ENCODE measurements at regions not wholly inside any gene's neighbourhood (a gene's known extent, or its start where the extent isn't known, plus 50 kb on each side); places are given as distances from the start of the nearest gene placed in this dataset.

DNA sequence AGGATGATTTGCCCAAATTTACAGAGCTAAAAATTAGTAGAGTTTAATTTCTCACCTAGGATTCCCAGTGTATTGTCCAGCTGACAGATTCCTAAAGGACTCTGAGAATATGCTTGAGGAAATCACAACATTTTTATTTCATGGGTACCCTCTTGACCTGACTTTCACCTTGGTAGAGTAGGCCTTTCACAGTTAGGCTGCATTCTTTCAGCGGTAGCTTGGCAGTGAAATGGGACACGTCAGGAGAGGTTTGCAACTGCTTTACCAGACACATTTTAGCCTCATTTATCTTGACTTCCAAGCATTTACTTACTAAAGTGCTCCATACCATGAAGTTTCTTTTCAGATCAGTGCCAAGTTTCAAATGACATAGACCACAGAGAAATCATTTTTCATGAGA is 937.9 kb upstream of the LRRTM1 start:
- no peaks in the 10 kb centered on the region for H3K9me2 ChIP-seq (replicated peaks; ENCODE audit: insufficient read depth)
- no peaks in the 10 kb centered on the region for H3K36me3 ChIP-seq (replicated peaks; ENCODE audit: insufficient read depth, low read depth)
- no peaks in the 10 kb centered on the region for H3K4me1 ChIP-seq (ENCODE audit: insufficient read depth)
- WGBS (ENCODE audit: low lambda C conversion rate, missing lambda C conversion rate): 55% methylated on average over 2 of the region's 2 CpGs
- H4K20me1 ChIP-seq (ENCODE audit: insufficient read depth, poor library complexity, severe bottlenecking): no peaks in the 10 kb centered on the region
- no peak overlapping the region for H3K27ac ChIP-seq
- H3K27me3 ChIP-seq: no peaks in the 10 kb centered on the region
- no peak overlapping the region for H3K4me2 ChIP-seq
- H3K4me3 ChIP-seq: no peak overlapping the region
- TF ChIP-seq EZH2 (IDR thresholded peaks at IDR 0.05; ENCODE audit: borderline replicate concordance) (no peak), EZH2phosphoT487 (IDR thresholded peaks at IDR 0.05; ENCODE audit: low read depth, severe bottlenecking, unreplicated experiment) (no peak), CTCF (IDR thresholded peaks at IDR 0.05; ENCODE audit: poor library complexity) (no peak)
- H3K9me3 ChIP-seq (ENCODE audit: low read depth): no peaks in the 10 kb centered on the region
- no peak for DNase-seq (ENCODE audit: low spot score)
- no peak overlapping the region for H2AFZ ChIP-seq
- no peaks in the 10 kb centered on the region for H3K79me2 ChIP-seq

DNA sequence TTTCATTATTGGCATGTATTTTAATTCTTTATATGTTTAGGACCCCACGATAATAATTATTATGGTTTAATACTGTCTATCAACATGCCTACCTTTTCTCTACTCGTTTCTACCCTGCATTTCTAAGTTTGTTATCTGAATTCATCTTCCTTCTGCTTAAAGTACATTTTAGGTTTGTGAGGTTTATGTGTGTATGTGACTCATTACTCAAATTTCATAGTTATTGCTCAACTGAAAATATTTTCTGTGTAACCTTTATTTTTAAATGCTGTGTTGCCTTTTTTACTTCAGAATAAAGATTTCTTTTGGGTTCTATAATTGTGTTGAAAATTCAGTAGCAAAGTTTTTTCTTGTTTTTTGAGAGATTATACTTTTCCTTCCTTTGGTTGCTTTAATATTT is 933.9 kb upstream of the LRRTM1 start:
- H4K20me1 ChIP-seq (ENCODE audit: insufficient read depth, poor library complexity, severe bottlenecking): no peaks in the 10 kb centered on the region
- DNase-seq (ENCODE audit: low spot score): no peak
- no peaks in the 10 kb centered on the region for H3K36me3 ChIP-seq (replicated peaks; ENCODE audit: insufficient read depth, low read depth)
- H3K9me3 ChIP-seq (ENCODE audit: low read depth): no peaks in the 10 kb centered on the region
- TF ChIP-seq CTCF (IDR thresholded peaks at IDR 0.05; ENCODE audit: poor library complexity): no peak
- WGBS (ENCODE audit: low lambda C conversion rate, missing lambda C conversion rate): 74% methylated on average over 2 of the region's 2 CpGs
- H3K4me3 ChIP-seq: no peak overlapping the region
- H3K4me1 ChIP-seq (ENCODE audit: insufficient read depth): no peaks in the 10 kb centered on the region
- no peaks in the 10 kb centered on the region for H3K79me2 ChIP-seq
- no peak overlapping the region for H2AFZ ChIP-seq
- H3K27ac ChIP-seq: no peak overlapping the region
- no peaks in the 10 kb centered on the region for H3K27me3 ChIP-seq
- H3K4me2 ChIP-seq: no peak overlapping the region
- no peaks in the 10 kb centered on the region for H3K9me2 ChIP-seq (replicated peaks; ENCODE audit: insufficient read depth)

- H3K9me2 ChIP-seq (replicated peaks; ENCODE audit: insufficient read depth): no peaks in the 10 kb centered on the region
- H3K79me2 ChIP-seq: no peaks in the 10 kb centered on the region
- H2AFZ ChIP-seq: no peak overlapping the region
- no peak overlapping the region for H3K27ac ChIP-seq
- WGBS (ENCODE audit: low lambda C conversion rate, missing lambda C conversion rate): 89% methylated on average over 1 of the region's 1 CpG
- no peak overlapping the region for H3K4me3 ChIP-seq
- H3K4me2 ChIP-seq: no peak overlapping the region
- no peaks in the 10 kb centered on the region for H4K20me1 ChIP-seq (ENCODE audit: insufficient read depth, poor library complexity, severe bottlenecking)
- no peaks in the 10 kb centered on the region for H3K27me3 ChIP-seq
- H3K4me1 ChIP-seq (ENCODE audit: insufficient read depth): no peaks in the 10 kb centered on the region
- H3K36me3 ChIP-seq (replicated peaks; ENCODE audit: insufficient read depth, low read depth): no peaks in the 10 kb centered on the region
- no peaks in the 10 kb centered on the region for H3K9me3 ChIP-seq (ENCODE audit: low read depth)
- DNase-seq (ENCODE audit: low spot score): no peak
- no peak for TF ChIP-seq EZH2 (IDR thresholded peaks at IDR 0.05; ENCODE audit: borderline replicate concordance)
- no peak for TF ChIP-seq EZH2phosphoT487 (IDR thresholded peaks at IDR 0.05; ENCODE audit: low read depth, severe bottlenecking, unreplicated experiment)
- TF ChIP-seq CTCF (IDR thresholded peaks at IDR 0.05; ENCODE audit: poor library complexity): no peak
These were observed 931.0 kb upstream of the LRRTM1 start for GRCh38 chr2:81235601-81236000.

- no peaks in the 10 kb centered on the region for H3K9me2 ChIP-seq (replicated peaks; ENCODE audit: insufficient read depth)
- H3K9me3 ChIP-seq (ENCODE audit: low read depth): no peaks in the 10 kb centered on the region
- no peaks in the 10 kb centered on the region for H4K20me1 ChIP-seq (ENCODE audit: insufficient read depth, poor library complexity, severe bottlenecking)
- no peak for TF ChIP-seq CTCF (IDR thresholded peaks at IDR 0.05; ENCODE audit: poor library complexity)
- TF ChIP-seq EZH2 (IDR thresholded peaks at IDR 0.05; ENCODE audit: borderline replicate concordance): no peak
- TF ChIP-seq EZH2phosphoT487 (IDR thresholded peaks at IDR 0.05; ENCODE audit: low read depth, severe bottlenecking, unreplicated experiment): no peak
- no peak for DNase-seq (ENCODE audit: low spot score)
- H3K27ac ChIP-seq: no peak overlapping the region
- H3K4me2 ChIP-seq: no peak overlapping the region
- H3K36me3 ChIP-seq (replicated peaks; ENCODE audit: insufficient read depth, low read depth): no peaks in the 10 kb centered on the region
- no peak overlapping the region for H3K4me3 ChIP-seq
- no peak overlapping the region for H2AFZ ChIP-seq
- no peaks in the 10 kb centered on the region for H3K27me3 ChIP-seq
- 85% methylated on average over 1 of the region's 1 CpG for WGBS (ENCODE audit: low lambda C conversion rate, missing lambda C conversion rate)
- no peaks in the 10 kb centered on the region for H3K4me1 ChIP-seq (ENCODE audit: insufficient read depth)
- no peaks in the 10 kb centered on the region for H3K79me2 ChIP-seq
These were observed 930.2 kb upstream of the LRRTM1 start for GRCh38 chr2:81234711-81235110.
